ENCODE measurements at regions not wholly inside any gene's neighbourhood (a gene's known extent, or its start where the extent isn't known, plus 50 kb on each side); places are given as distances from the start of the nearest gene placed in this dataset.

DNA sequence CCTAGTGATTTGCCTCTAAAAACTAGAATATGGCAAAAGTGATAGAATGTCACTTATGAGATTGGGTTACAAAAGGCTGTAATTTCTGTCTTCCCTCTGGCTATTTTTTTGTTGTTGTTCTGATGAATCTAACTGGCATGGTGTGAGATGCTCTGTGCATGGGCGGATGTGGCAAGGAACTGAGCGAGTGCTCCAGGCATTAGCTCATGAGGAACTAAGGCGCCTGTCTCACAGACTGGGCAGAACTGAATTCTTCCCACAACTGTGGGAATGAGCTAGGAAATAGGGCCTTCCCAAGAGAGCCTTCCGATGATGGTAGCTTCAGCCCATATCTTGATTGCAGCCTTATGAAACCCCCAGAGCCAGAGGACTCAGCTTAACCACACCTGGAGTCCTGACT, 222.5 kb downstream of the NR2F2 start:
- TF ChIP-seq REST (IDR thresholded peaks at IDR 0.05; ENCODE audit: low read depth), result no peak
- no peak for TF ChIP-seq TAF1 (IDR thresholded peaks at IDR 0.05; ENCODE audit: low read depth)
- TF ChIP-seq FOXM1 (IDR thresholded peaks at IDR 0.05; ENCODE audit: borderline replicate concordance, low read depth), result no peak
- TF ChIP-seq MAX (IDR thresholded peaks at IDR 0.05), result no peak
- no peak for TF ChIP-seq RAD21 (IDR thresholded peaks at IDR 0.05; ENCODE audit: low read depth)
- no peak for TF ChIP-seq CREB1 (IDR thresholded peaks at IDR 0.05; ENCODE audit: low read depth)
- no peak for TF ChIP-seq EP300 (IDR thresholded peaks at IDR 0.05; ENCODE audit: borderline replicate concordance)
- no peak for TF ChIP-seq NFIC (IDR thresholded peaks at IDR 0.05)
- TF ChIP-seq EGR1 (IDR thresholded peaks at IDR 0.05), result no peak
